Activated T-cell treated with anti-CD3 and anti-CD28 coated beads, Interleukin-2, amount 50 U/mL, for 1 hour (primary cell): ENCODE measurements at regions not wholly inside any gene's neighbourhood (a gene's known extent, or its start where the extent isn't known, plus 50 kb on each side); places are given as distances from the start of the nearest gene placed in this dataset.
"Not testable (repeated sequence)": the region's sequence is repeated elsewhere in the genome, so short reads cannot be mapped to it uniquely, and the experiment has no call there.

ENCODE experiments used
- DNase-seq: peaks from one replicate; pipeline ENCODE4 v3.0.0-alpha.2; 2020

DNA sequence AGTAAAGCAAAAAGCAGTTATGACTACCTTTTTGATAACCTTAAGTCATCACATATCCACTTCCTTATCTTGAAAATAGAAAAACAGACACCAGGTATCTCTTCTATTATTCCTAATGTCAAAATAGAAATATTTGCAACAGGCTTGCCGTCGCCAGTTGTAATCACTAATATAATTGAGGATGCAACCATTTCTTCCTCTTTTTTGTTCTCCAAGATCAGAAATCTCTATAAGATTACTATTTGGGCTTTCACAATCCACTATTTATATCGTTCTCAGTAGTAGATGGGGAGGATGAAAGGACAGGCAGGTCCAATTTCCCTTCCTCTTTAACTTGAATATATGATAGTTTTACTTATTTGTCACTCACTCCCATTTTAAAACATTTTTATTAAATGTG is 130.2 kb upstream of the HMGA2 start:
- no peak for DNase-seq

DNA sequence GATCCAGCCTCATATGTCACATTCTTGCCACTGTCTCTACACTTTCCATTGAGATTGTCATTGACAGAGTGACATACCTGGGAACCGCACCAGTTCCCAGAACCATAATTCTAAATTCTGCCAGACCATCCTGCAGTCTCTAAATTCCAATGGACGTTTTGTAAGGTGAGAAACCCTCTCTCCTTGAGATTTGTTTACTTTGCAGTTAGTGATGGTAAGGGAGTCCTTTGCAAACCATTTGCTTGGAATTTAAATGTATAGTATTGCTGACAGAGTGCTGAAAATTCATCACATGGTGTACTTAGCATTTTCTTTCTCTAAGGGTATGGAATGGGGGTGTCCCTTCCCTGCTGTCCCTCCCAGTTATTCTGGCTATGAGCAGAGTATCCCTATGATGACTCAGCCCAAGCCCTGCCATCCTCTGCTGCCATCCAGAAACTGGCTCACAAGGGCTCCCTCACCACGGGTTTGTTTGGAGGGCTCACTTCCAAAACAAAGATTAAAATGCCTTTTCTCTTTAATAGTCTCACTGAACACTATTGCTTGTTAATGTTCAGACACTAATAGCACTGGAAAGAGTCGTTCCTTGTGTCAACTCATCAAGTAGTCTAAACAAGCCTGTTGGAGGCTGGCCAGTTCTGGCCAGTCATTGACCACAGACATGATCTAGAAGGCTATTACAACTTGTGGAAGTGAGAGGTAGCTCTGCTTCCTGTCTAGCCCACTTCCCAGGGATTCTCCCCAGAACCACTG is 129.0 kb upstream of the HMGA2 start:
- no peak for DNase-seq

GRCh38 chr12:65696227-65696626 is 128.1 kb upstream of the HMGA2 start:
- DNase-seq: no peak

- DNase-seq: no peak
Measured at GRCh38 chr12:65699251-65699650, 125.0 kb upstream of the HMGA2 start.

DNA sequence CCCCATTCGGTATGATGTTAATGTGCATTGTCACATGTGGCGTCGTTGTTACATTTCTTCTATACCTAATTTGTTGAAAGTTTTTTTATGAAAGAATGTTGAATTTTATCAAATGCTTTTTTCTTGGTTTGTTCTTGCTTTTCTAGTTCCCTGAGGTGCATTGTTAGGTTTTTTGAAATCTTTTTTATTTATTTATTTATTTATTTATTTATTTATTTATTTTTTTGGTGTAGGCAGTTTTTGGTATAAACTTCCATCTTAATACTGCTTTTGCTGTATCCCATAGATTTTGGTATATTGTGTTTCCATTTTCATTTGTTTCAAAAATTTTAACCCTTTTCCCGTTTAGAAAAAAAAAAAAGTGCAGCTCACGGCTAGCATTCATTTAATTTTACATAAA is 121.1 kb upstream of the HMGA2 start:
- no peak for DNase-seq

GRCh38 chr12:65705380-65705876 is 118.9 kb upstream of the HMGA2 start:
- no peak for DNase-seq

- no peak for DNase-seq
Measured at GRCh38 chr12:65707051-65707450, 117.2 kb upstream of the HMGA2 start.

DNA sequence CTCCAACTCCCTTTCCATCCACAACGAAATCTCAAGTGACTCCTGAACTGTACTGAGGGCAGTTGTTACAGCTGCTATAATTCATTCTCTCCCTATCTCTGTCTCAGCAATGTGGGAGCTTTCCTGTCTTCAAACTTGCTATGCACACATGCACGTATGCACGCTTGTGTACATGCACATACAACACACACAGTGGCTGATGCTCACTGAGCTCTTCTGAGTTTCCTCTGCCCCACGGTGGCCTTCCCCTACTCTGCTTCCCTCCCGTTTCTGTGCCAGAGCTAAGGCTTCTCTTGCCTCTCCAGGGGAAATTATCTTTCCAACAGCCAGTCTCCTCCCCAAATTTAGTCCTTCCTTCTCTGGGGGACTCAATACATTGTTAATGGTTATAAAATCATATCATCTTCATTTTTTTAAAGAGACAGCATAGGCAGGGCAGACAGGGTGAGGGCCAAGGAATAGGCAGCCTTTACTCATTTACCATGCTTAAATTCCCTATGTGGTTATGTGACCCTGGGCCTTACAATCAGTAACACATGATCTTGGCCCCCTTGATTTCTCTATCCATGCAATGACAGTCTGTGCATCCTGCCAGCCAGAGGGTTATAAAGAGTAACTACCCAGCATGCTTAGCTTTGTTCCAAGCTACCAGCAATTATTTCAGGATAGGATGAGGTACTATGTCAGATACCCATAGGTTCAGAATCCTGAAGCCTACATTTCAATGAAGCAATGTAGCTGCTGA is 111.9 kb upstream of the HMGA2 start:
- no peak for DNase-seq

DNA sequence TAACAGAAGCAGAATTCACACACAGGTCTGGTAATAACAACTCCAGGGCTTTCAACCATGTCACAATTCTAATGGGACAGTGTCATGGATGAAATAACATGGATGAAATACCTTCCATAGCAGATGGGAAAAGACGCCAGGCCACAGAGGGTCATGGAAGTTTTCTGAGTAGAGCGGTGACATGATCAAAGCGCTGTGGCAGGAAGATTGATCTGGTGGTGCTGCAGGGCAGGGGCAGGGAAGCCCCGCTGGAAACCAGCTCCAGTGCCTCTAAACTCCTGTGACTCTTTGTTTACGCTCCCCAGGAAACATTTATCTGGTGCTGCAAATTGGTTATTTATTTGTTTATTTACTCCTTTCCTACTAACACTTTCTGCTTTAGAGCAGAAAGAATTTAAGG is 108.3 kb upstream of the HMGA2 start:
- DNase-seq: no peak

- DNase-seq: no peak
Measured at GRCh38 chr12:65720136-65721130, 103.8 kb upstream of the HMGA2 start.

DNA sequence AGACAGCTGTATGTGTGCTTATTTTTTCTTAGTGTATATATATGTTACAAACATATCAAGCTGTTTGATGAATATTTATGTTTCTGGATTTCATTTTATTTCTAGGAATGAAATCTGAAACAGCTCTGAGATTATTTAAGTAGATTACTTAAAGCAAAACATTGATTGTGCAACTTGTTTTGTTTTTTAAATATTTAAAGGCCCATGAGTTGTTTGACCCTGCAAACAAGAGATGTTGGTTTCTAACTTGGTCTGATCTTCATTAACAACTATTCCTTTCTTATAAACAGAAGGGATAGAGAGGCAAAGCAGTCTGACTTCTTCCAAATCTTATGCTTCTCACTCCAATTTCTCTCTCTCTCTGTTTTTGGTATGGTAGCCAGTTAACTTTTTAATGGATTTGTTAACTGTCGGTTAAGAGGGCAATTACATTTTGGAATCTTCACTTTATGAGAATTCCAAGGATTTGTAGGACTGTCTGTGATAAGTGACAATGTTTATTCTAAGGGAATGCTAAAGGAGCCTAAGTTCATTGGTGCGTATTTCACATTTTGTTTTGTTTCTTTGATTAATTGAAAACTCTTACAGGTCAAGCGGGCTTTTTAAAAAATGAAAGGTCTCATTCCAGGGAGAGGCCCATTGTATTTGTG is 102.6 kb upstream of the HMGA2 start:
- no peak for DNase-seq

- no peak for DNase-seq
Measured at GRCh38 chr12:65725376-65725775, 98.9 kb upstream of the HMGA2 start.

DNA sequence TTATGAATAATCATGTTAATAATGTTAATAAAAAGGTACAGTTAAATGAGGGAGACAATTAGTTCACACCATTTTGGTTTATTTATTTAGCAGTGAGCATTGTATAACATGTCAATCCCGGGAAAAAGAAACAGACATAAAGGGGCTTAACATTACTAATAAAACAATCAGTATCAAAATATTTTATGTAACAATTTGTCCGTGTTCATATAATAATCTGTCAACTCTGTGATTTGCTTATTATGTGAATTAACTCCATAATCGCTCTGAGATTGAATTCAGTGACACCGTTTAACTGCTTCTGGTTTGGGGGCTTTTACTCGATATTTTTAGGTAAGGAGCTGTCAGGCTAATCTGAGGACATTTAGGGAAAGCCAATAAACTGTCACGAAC is 95.8 kb upstream of the HMGA2 start:
- no peak for DNase-seq

- no peak for DNase-seq
Measured at GRCh38 chr12:65728848-65729793, 95.2 kb upstream of the HMGA2 start.

- DNase-seq: no peak
Measured at GRCh38 chr12:65731771-65732170, 92.5 kb upstream of the HMGA2 start.

GRCh38 chr12:65733643-65734042 is 90.6 kb upstream of the HMGA2 start:
- DNase-seq: not testable (repeated sequence)

DNA sequence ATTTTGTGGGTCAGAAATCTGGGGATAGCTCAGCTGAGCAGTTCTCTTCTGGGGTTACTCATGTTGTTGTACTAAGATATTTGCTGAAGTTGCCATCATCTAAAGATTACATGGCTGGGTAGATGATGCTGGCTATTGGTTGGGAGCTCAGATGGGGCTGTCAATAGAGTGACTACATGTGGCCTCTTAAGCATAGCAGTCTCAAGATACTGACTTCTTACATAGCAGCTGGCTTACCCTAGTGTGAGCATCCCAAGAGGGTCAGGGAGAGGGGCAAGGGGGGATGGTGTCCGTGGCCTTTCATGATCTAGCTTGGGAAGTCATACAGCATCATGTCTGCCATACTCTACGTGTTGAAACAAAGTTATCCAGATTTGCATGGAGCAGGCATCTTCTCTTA is 90.1 kb upstream of the HMGA2 start:
- DNase-seq: no peak

DNA sequence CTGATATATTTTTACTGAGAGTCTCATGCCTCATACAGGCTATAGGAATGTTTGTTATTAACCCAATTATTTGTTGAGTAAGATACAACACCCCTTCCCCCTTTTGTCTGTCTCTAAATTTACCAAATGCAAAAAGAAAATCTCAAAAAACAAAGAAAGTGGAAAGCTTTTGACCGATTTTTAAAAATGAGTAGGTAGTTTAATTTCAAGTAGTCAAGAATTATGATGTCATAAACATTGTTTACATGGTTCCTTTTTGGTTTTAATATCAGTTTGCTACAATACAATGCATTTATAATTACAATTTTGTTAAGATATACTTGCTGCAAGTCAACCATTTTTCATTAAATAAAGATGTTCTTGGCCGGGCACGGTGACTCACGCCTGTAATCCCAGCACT is 84.7 kb upstream of the HMGA2 start:
- DNase-seq: no peak

DNA sequence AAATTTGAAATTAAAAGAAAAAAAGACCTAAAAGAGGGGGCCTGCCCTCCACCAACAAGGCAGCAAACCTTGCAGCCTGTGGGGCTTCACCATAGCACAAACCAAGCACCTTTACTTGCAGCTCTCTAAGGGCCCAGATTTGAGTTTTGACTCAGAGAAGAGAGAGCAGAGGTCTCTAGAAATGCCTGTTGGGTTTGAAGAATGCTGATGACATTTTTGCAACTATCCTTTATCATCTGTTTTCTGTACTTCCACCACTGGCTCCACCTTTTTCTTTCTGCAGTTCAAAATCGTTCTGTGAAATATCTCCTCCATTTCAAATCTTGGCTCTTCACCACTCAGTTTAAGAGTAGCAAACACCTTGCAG is 83.8 kb upstream of the HMGA2 start:
- DNase-seq: no peak

DNA sequence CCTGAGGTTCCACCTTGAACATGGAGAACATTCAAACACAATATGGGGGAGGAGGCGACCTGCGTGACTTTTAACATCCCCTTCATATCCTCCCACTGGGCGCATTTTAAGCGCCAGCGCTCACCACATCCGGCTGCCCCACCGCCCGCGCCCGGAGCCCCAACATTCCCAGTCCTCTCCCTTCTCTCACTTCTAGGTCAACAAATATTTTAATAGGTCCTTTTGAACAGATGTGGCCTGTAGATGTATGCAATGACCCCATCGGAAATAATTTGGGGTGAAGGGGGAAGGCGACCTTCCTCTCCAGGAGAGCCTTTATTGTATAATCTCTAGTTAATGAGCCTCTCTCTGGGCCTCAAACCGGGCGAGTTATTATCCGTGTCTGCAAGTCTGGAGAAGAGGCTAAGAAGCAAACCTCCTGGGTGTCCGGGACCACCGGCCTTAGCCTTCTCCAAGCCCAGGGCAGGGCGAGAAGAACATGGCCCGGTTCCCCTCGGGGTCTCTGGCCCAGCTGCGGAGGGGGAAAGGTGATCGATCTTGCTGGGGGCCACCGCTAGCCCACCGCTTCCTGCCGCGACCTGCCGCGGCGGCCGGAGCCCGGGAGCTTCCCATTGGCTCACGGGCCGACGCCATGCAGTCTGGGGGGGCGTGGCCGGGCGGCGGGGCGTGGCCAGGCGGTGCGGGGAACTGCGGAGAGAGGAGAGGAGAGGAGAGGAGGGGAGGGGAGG is 83.2 kb upstream of the HMGA2 start:
- DNase-seq: peak; percentile 67

DNA sequence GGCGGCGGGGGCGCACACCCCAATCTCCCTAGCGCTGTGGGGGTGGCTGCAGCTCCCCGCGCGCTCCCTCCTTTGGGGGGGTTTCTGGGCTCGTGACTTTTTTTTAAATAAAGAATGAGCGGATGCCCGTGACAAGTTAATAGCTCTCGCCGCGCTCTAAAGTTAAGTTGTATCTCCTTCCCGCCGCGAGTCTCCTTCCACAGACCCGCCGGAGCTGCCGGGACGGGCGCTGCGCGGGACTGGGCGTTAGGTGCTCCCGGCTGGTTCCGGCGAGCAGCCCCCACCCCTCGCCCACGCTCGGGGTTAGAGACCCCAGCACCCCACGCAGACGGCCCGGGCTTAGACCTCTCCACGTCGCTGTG is 82.6 kb upstream of the HMGA2 start:
- DNase-seq: peak; percentile 27
